ENCODE measurements at regions not wholly inside any gene's neighbourhood (a gene's known extent, or its start where the extent isn't known, plus 50 kb on each side); places are given as distances from the start of the nearest gene placed in this dataset.

GRCh38 chr7:50868426-50869100 is 85.9 kb upstream of the GRB10 start:
- Histone ChIP-seq H3K27me3 (ENCODE audit: insufficient read depth, poor library complexity, severe bottlenecking) (no peaks in the 10 kb centered on the region), H3K4me3 (replicated peaks; ENCODE audit: insufficient read depth, low read length) (no peak overlapping the region), H3K27ac (replicated peaks) (no peak overlapping the region)
- TF ChIP-seq REST (IDR thresholded peaks at IDR 0.05; ENCODE audit: insufficient replicate concordance, low read depth) (no peak), CTCF (IDR thresholded peaks at IDR 0.05; ENCODE audit: insufficient read depth, low read length) (no peak), GABPA (IDR thresholded peaks at IDR 0.05; ENCODE audit: low read depth) (no peak), POLR2AphosphoS5 (IDR thresholded peaks at IDR 0.05; ENCODE audit: low read depth) (no peak), SPI1 (IDR thresholded peaks at IDR 0.05; ENCODE audit: borderline replicate concordance, low read depth) (no peak)
- DNase-seq (ENCODE audit: low read depth in 1 of 2, low spot score in 1 of 2): no peak

GRCh38 chr7:50867034-50867356 is 84.3 kb upstream of the GRB10 start:
- Histone ChIP-seq H3K27me3 (ENCODE audit: insufficient read depth, poor library complexity, severe bottlenecking) (no peaks in the 10 kb centered on the region), H3K4me3 (replicated peaks; ENCODE audit: insufficient read depth, low read length) (no peak overlapping the region), H3K27ac (replicated peaks) (no peak overlapping the region)
- TF ChIP-seq SPI1 (IDR thresholded peaks at IDR 0.05; ENCODE audit: borderline replicate concordance, low read depth) (no peak), REST (IDR thresholded peaks at IDR 0.05; ENCODE audit: insufficient replicate concordance, low read depth) (no peak), CTCF (IDR thresholded peaks at IDR 0.05; ENCODE audit: insufficient read depth, low read length) (no peak), GABPA (IDR thresholded peaks at IDR 0.05; ENCODE audit: low read depth) (no peak), POLR2AphosphoS5 (IDR thresholded peaks at IDR 0.05; ENCODE audit: low read depth) (no peak)
- no peak for DNase-seq (ENCODE audit: low read depth in 1 of 2, low spot score in 1 of 2)

GRCh38 chr7:50866343-50867033 is 83.8 kb upstream of the GRB10 start:
- Histone ChIP-seq H3K4me3 (replicated peaks; ENCODE audit: insufficient read depth, low read length) (no peak overlapping the region), H3K27me3 (ENCODE audit: insufficient read depth, poor library complexity, severe bottlenecking) (no peaks in the 10 kb centered on the region), H3K27ac (replicated peaks) (no peak overlapping the region)
- no peak for TF ChIP-seq POLR2AphosphoS5 (IDR thresholded peaks at IDR 0.05; ENCODE audit: low read depth)
- TF ChIP-seq GABPA (IDR thresholded peaks at IDR 0.05; ENCODE audit: low read depth): no peak
- no peak for TF ChIP-seq SPI1 (IDR thresholded peaks at IDR 0.05; ENCODE audit: borderline replicate concordance, low read depth)
- TF ChIP-seq CTCF (IDR thresholded peaks at IDR 0.05; ENCODE audit: insufficient read depth, low read length): no peak
- no peak for TF ChIP-seq REST (IDR thresholded peaks at IDR 0.05; ENCODE audit: insufficient replicate concordance, low read depth)
- no peak for DNase-seq (ENCODE audit: low read depth in 1 of 2, low spot score in 1 of 2)
